T47D (cell line): ENCODE measurements at regions not wholly inside any gene's neighbourhood (a gene's known extent, or its start where the extent isn't known, plus 50 kb on each side); places are given as distances from the start of the nearest gene placed in this dataset.

Experiments
- DNase-seq, 2 experiments: peaks; one replicate each; pipeline versions ENCODE4 v3.0.0 to v3.0.0-alpha.2; 2011 to 2012; ENCODE audit warnings: low read depth in 1 of 2, low spot score in 1 of 2
- JUND ChIP-seq: IDR thresholded peaks from 2 replicates; pipeline ENCODE4 v1.6.1; 2012; ENCODE audit warnings: low read depth
- in situ Hi-C: cut with HindIII; loops from 2 replicates; pipeline ENCODE4 v1.10.0; 2016; ENCODE audit warnings: low sequenced_read_pairs, low pct_unique_long_range_greater_than_20kb

- no peak for TF ChIP-seq JUND
- in situ Hi-C loops: no loop called here
- DNase-seq: no peak
Measured at GRCh38 chr1:39103328-39104157, 77.4 kb downstream of the NDUFS5 start.

GRCh38 chr1:39104158-39105060 lies 78.3 kb downstream of the NDUFS5 start:
- in situ Hi-C loops: no loop called here
- DNase-seq: peak; percentile 18 to 24
- TF ChIP-seq JUND: no peak

GRCh38 chr1:39105061-39105840 lies 79.1 kb downstream of the NDUFS5 start:
- in situ Hi-C loops: no loop called here
- DNase-seq: peak; percentile 66 to 70

GRCh38 chr1:39105841-39106765 lies 80.0 kb downstream of the NDUFS5 start:
- in situ Hi-C loops: no loop called here
- DNase-seq: peak in 1 of 2 experiments; percentile 15
- no peak for TF ChIP-seq JUND

More at GRCh38 chr1:39105061-39105840, 79.1 kb downstream of the NDUFS5 start:
- TF ChIP-seq JUND: no peak

- DNase-seq: no peak
- TF ChIP-seq JUND: no peak
- in situ Hi-C loops: no loop called here
Measured at GRCh38 chr1:39106801-39107327, 80.7 kb downstream of the NDUFS5 start.

GRCh38 chr1:39107341-39108290 lies 81.5 kb downstream of the NDUFS5 start:
- in situ Hi-C loops: no loop called here
- no peak for TF ChIP-seq JUND
- no peak for DNase-seq

- no peak for TF ChIP-seq JUND
- DNase-seq: no peak
- in situ Hi-C loops: no loop called here
Measured at GRCh38 chr1:39109644-39110043, 83.5 kb downstream of the NDUFS5 start.

- no peak for TF ChIP-seq JUND
- in situ Hi-C loops: no loop called here
- no peak for DNase-seq
Measured at GRCh38 chr1:39110325-39110851, 84.2 kb downstream of the NDUFS5 start.

- in situ Hi-C loops: no loop called here
- DNase-seq: no peak
- TF ChIP-seq JUND: no peak
Measured at GRCh38 chr1:39110882-39111281, 84.7 kb downstream of the NDUFS5 start.

GRCh38 chr1:39113109-39113743 lies 87.1 kb downstream of the NDUFS5 start:
- DNase-seq: no peak
- in situ Hi-C loops: no loop called here
- no peak for TF ChIP-seq JUND
